NCI-H128 (cell line): ENCODE measurements at regions not wholly inside any gene's neighbourhood (a gene's known extent, or its start where the extent isn't known, plus 50 kb on each side); places are given as distances from the start of the nearest gene placed in this dataset.
A peak's percentile ranks its signal among the peaks of the same experiment; 100 is the strongest.

Experiments
- DNase-seq: peaks from one replicate; lab custom pipeline; 2025; ENCODE audit not compliant: unreplicated experiment; lab: John Stamatoyannopoulos, UW

GRCh38 chr3:22977650-22978289 is 225.4 kb upstream of the UBE2E2 start:
- DNase-seq, result no peak

GRCh38 chr3:22979581-22979980 is 223.5 kb upstream of the UBE2E2 start:
- DNase-seq, result no peak

GRCh38 chr3:22980346-22980745 is 222.8 kb upstream of the UBE2E2 start:
- DNase-seq, result no peak

- no peak for DNase-seq
These were observed 222.0 kb upstream of the UBE2E2 start for GRCh38 chr3:22981166-22981565.

- no peak for DNase-seq
These were observed 221.3 kb upstream of the UBE2E2 start for GRCh38 chr3:22981861-22982260.

GRCh38 chr3:22982981-22983587 is 220.0 kb upstream of the UBE2E2 start:
- no peak for DNase-seq

GRCh38 chr3:22986958-22987357 is 216.2 kb upstream of the UBE2E2 start:
- no peak for DNase-seq

GRCh38 chr3:22988566-22988965 is 214.6 kb upstream of the UBE2E2 start:
- DNase-seq, result peak; percentile 8

- no peak for DNase-seq
These were observed 213.4 kb upstream of the UBE2E2 start for GRCh38 chr3:22989716-22990115.

GRCh38 chr3:22990291-22991200 is 212.6 kb upstream of the UBE2E2 start:
- DNase-seq, result no peak

GRCh38 chr3:22994781-22995180 is 208.3 kb upstream of the UBE2E2 start:
- DNase-seq, result no peak

GRCh38 chr3:22996920-22997571 is 206.1 kb upstream of the UBE2E2 start:
- no peak for DNase-seq

- no peak for DNase-seq
These were observed 202.8 kb upstream of the UBE2E2 start for GRCh38 chr3:23000371-23000770.

GRCh38 chr3:23002151-23002550 is 201.0 kb upstream of the UBE2E2 start:
- no peak for DNase-seq

- peak; percentile 0 for DNase-seq
These were observed 200.0 kb upstream of the UBE2E2 start for GRCh38 chr3:23002836-23003732.

GRCh38 chr3:23003733-23004046 is 199.4 kb upstream of the UBE2E2 start:
- DNase-seq, result no peak

- DNase-seq, result no peak
These were observed 198.2 kb upstream of the UBE2E2 start for GRCh38 chr3:23004971-23005370.

- no peak for DNase-seq
These were observed 185.3 kb upstream of the UBE2E2 start for GRCh38 chr3:23017801-23018200.

GRCh38 chr3:23019596-23020300 is 183.4 kb upstream of the UBE2E2 start:
- no peak for DNase-seq

- DNase-seq, result no peak
These were observed 174.8 kb upstream of the UBE2E2 start for GRCh38 chr3:23028294-23028693.
